ENCODE measurements at regions not wholly inside any gene's neighbourhood (a gene's known extent, or its start where the extent isn't known, plus 50 kb on each side); places are given as distances from the start of the nearest gene placed in this dataset.
"Not testable (repeated sequence)": the region's sequence is repeated elsewhere in the genome, so short reads cannot be mapped to it uniquely, and the experiment has no call there.

GRCh38 chr6:4224067-4224978 lies 88.9 kb upstream of the ECI2 start:
- no peak for DNase-seq

GRCh38 chr6:4220558-4220957 lies 85.2 kb upstream of the ECI2 start:
- no peak for DNase-seq

GRCh38 chr6:4218619-4219317 lies 83.4 kb upstream of the ECI2 start:
- DNase-seq, result not testable (repeated sequence)

GRCh38 chr6:4212588-4212987 lies 77.2 kb upstream of the ECI2 start:
- no peak for DNase-seq

- peak; percentile 42 to 54 for DNase-seq
Measured at GRCh38 chr6:4210629-4211419, 75.4 kb upstream of the ECI2 start.

- DNase-seq, result no peak
Measured at GRCh38 chr6:4209196-4209595, 73.8 kb upstream of the ECI2 start.

- DNase-seq, result no peak
Measured at GRCh38 chr6:4208158-4208557, 72.8 kb upstream of the ECI2 start.

GRCh38 chr6:4203642-4204417 lies 68.5 kb upstream of the ECI2 start:
- DNase-seq, result not testable (repeated sequence)

- no peak for DNase-seq
Measured at GRCh38 chr6:4192627-4193026, 57.3 kb upstream of the ECI2 start.

- DNase-seq, result no peak
Measured at GRCh38 chr6:4192173-4192572, 56.8 kb upstream of the ECI2 start.

GRCh38 chr6:4191271-4191721 lies 55.9 kb upstream of the ECI2 start:
- no peak for DNase-seq

GRCh38 chr6:4189249-4189648 lies 53.9 kb upstream of the ECI2 start:
- no peak for DNase-seq

GRCh38 chr6:4188801-4189200 lies 53.4 kb upstream of the ECI2 start:
- no peak for DNase-seq

- no peak for DNase-seq
Measured at GRCh38 chr6:4187480-4187879, 52.1 kb upstream of the ECI2 start.

- DNase-seq, result no peak
Measured at GRCh38 chr6:4186385-4186784, 51.0 kb upstream of the ECI2 start.

GRCh38 chr6:4185846-4186245 lies 50.5 kb upstream of the ECI2 start:
- DNase-seq, result no peak

- DNase-seq, result peak in 1 of 2 experiments; percentile 14
Measured at GRCh38 chr6:4185419-4185818, 50.0 kb upstream of the ECI2 start.

Measured in stimulated activated CD4-positive, alpha-beta T cell treated with anti-CD3 and anti-CD28 coated beads, Interleukin-4, amount 100 ng/mL, for 4 hours (primary cell).